OCI-LY7 (cell line): ENCODE measurements at regions not wholly inside any gene's neighbourhood (a gene's known extent, or its start where the extent isn't known, plus 50 kb on each side); places are given as distances from the start of the nearest gene placed in this dataset.
"Not testable (repeated sequence)": the region's sequence is repeated elsewhere in the genome, so short reads cannot be mapped to it uniquely, and the experiment has no call there.

Experiments used
- BruUV-seq: library from RNA; stranded (reverse); fragments of 400-500 nt; replicated peaks from 2 replicates; lab custom pipeline; 2021; lab: Mats Ljungman, UMichigan
- CTCF ChIA-PET: fragments of 300-600 bp; sonication (Branson Sonifier 250); formaldehyde crosslinking; loops from one replicate; lab custom pipeline; 2022; ENCODE audit warnings: antibody characterized with exemption; ENCODE audit not compliant: unreplicated experiment; lab: Charles Lee
- POLR2A ChIA-PET: fragments of 300-600 bp; sonication (Branson Sonifier 250); formaldehyde crosslinking; loops from one replicate; lab custom pipeline; 2022; ENCODE audit warnings: antibody characterized with exemption; lab: Charles Lee
- DNase-seq: peaks from one replicate; pipeline ENCODE4 v3.0.0-alpha.2; 2015; ENCODE audit warnings: low spot score
- H2AFZ ChIP-seq: fragments of 200-600 bp; sonication (generic), shearing (Covaris generic); 2 replicates; pipeline ENCODE4 v1.6.1; 2014; ENCODE audit warnings: mild to moderate bottlenecking, antibody characterized with exemption, low read length, moderate library complexity
- H3K27ac ChIP-seq: fragments of 200-600 bp; sonication (generic); 2 replicates; pipeline ENCODE4 v1.5.1; 2014; ENCODE audit warnings: mixed run types, low read depth, mild to moderate bottlenecking, moderate library complexity, low read length, inconsistent platforms; ENCODE audit not compliant: poor library complexity, severe bottlenecking
- H3K36me3 ChIP-seq: fragments of 200-600 bp; sonication (generic); 2 replicates; pipeline ENCODE4 v1.6.1; 2014; ENCODE audit warnings: mild to moderate bottlenecking, antibody characterized with exemption, low read length, moderate library complexity, mixed read lengths; ENCODE audit not compliant: insufficient read depth
- H3K4me1 ChIP-seq: fragments of 200-600 bp; sonication (generic); 2 replicates; pipeline ENCODE4 v1.5.1; 2014; ENCODE audit warnings: mild to moderate bottlenecking, low read length; ENCODE audit not compliant: insufficient read depth, poor library complexity, severe bottlenecking
- H3K4me2 ChIP-seq: fragments of 200-600 bp; sonication (generic); 2 replicates; pipeline ENCODE4 v1.6.1; 2014; ENCODE audit warnings: mild to moderate bottlenecking, low read length
- H3K4me3 ChIP-seq: fragments of 200-600 bp; sonication (generic); 2 replicates; pipeline ENCODE4 v1.5.1; 2014; ENCODE audit warnings: mild to moderate bottlenecking, low read depth, low read length; ENCODE audit not compliant: poor library complexity, severe bottlenecking
- H3K79me2 ChIP-seq: fragments of 200-600 bp; sonication (generic); 2 replicates; pipeline ENCODE4 v1.6.1; 2016; ENCODE audit warnings: low read depth, mild to moderate bottlenecking, low read length, moderate library complexity, mixed read lengths; ENCODE audit not compliant: insufficient read depth
- H3K9me2 ChIP-seq: fragments of 200-600 bp; sonication (generic); 2 replicates; pipeline ENCODE4 v1.6.1; 2016; ENCODE audit warnings: mild to moderate bottlenecking, low read length, mixed read lengths; ENCODE audit not compliant: insufficient read depth
- H3K9me3 ChIP-seq: fragments of 200-600 bp; sonication (generic); 2 replicates; pipeline ENCODE4 v1.6.1; 2014; ENCODE audit warnings: mild to moderate bottlenecking, mixed run types, low read length, mixed read lengths
- H4K20me1 ChIP-seq: fragments of 200-600 bp; sonication (generic); 2 replicates; pipeline ENCODE4 v1.6.1; 2014; ENCODE audit warnings: mild to moderate bottlenecking, antibody characterized with exemption, low read length, moderate library complexity, mixed read lengths; ENCODE audit not compliant: insufficient read depth
- EZH2phosphoT487 ChIP-seq: fragments of 200-600 bp; sonication (generic); IDR thresholded peaks from 2 replicates; pipeline ENCODE4 v1.6.1; 2018; ENCODE audit warnings: low read depth, borderline replicate concordance, mild to moderate bottlenecking, mixed run types, antibody characterized with exemption, low read length, moderate library complexity, mixed read lengths
- intact Hi-C: fragments of 100-400 bp; cut with micrococcal nuclease; formaldehyde crosslinking; loops from one replicate; pipeline ENCODE4 v1.10.0; 2022; ENCODE audit not compliant: unreplicated experiment
- TF ChIP-seq, protein P1 (sequence below): fragments of 200-600 bp; sonication (generic); conservative IDR thresholded peaks from 2 replicates; pipeline ENCODE4 v1.5.1; 2014; ENCODE audit warnings: mild to moderate bottlenecking, antibody characterized with exemption, low read length, moderate library complexity, mixed read lengths

- POLR2A ChIA-PET, result interaction anchor here (0.8 to 0.9 kb wide), 2 partner anchors 10 to 12 kb away, joined by 4 read pairs; no protein-coding TSS in a partner anchor
- H3K4me2 ChIP-seq, H3K36me3 ChIP-seq, CTCF ChIA-PET, intact Hi-C loops, H3K4me1 ChIP-seq, H3K79me2 ChIP-seq, H4K20me1 ChIP-seq, H3K4me3 ChIP-seq, H3K9me2 ChIP-seq, DNase-seq, H3K9me3 ChIP-seq, H2AFZ ChIP-seq, H3K27ac ChIP-seq, BruUV-seq: not testable (repeated sequence)
Observed at GRCh38 chr2:55124682-55125081, 74.4 kb upstream of the RTN4 start.

DNA sequence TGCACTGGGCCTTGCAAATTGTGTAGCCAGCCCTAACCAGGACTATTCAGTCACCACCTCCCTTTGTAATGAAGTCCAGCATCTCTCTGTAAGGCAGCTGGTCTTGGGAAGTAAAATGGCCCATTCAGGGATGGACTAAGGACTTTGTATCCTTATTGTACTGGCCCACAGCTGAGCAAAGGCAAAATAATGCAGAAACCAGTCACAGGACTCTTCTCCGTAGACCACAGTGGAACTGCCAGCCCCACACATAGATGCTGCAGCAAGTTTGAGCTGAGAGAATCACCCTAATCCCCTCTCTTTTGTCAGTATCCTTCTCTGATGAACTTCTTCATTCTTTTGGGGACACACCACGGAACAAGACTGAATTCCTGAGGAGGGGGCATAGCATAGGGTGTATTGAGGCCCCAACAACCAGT is 73.6 kb upstream of the RTN4 start:
- no peak overlapping the region for H3K4me3 ChIP-seq
- no peak overlapping the region for H3K27ac ChIP-seq
- intact Hi-C loops, result no loop called here
- no peaks in the 10 kb centered on the region for H3K9me3 ChIP-seq
- no peaks in the 10 kb centered on the region for H3K79me2 ChIP-seq
- no peaks in the 10 kb centered on the region for H3K36me3 ChIP-seq
- no peak overlapping the region for H3K4me2 ChIP-seq
- BruUV-seq, result no TSS peak
- TF ChIP-seq, protein P1, sequence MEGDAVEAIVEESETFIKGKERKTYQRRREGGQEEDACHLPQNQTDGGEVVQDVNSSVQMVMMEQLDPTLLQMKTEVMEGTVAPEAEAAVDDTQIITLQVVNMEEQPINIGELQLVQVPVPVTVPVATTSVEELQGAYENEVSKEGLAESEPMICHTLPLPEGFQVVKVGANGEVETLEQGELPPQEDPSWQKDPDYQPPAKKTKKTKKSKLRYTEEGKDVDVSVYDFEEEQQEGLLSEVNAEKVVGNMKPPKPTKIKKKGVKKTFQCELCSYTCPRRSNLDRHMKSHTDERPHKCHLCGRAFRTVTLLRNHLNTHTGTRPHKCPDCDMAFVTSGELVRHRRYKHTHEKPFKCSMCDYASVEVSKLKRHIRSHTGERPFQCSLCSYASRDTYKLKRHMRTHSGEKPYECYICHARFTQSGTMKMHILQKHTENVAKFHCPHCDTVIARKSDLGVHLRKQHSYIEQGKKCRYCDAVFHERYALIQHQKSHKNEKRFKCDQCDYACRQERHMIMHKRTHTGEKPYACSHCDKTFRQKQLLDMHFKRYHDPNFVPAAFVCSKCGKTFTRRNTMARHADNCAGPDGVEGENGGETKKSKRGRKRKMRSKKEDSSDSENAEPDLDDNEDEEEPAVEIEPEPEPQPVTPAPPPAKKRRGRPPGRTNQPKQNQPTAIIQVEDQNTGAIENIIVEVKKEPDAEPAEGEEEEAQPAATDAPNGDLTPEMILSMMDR, result no peak
- TF ChIP-seq EZH2phosphoT487, result no peak
- ChIA-PET POLR2A (interaction anchor here (0.8 kb wide), 1 partner anchor 10 kb away, joined by 4 read pairs; no protein-coding TSS in a partner anchor), CTCF (no interaction called here)
- H4K20me1 ChIP-seq, result no peaks in the 10 kb centered on the region
- no peak for DNase-seq
- H2AFZ ChIP-seq, result no peak overlapping the region
- no peaks in the 10 kb centered on the region for H3K9me2 ChIP-seq
- H3K4me1 ChIP-seq, result peaks cover 6% of the 10 kb centered on the region

- no peaks in the 10 kb centered on the region for H3K36me3 ChIP-seq
- ChIA-PET POLR2A (interaction anchor here (0.6 to 2.5 kb wide), 9 partner anchors 8 to 103 kb away, joined by 3 to 8 read pairs (median 3); no protein-coding TSS in a partner anchor), CTCF (no interaction called here)
- no peaks in the 10 kb centered on the region for H3K9me3 ChIP-seq
- H3K4me3 ChIP-seq, result no peak overlapping the region
- no peak overlapping the region for H3K27ac ChIP-seq
- TF ChIP-seq, protein P1, result no peak
- no peak for TF ChIP-seq EZH2phosphoT487
- no peaks in the 10 kb centered on the region for H4K20me1 ChIP-seq
- H3K4me1 ChIP-seq, result peaks cover 16% of the 10 kb centered on the region
- no peak for DNase-seq
- no TSS peak for BruUV-seq
- no peaks in the 10 kb centered on the region for H3K79me2 ChIP-seq
- intact Hi-C loops, result no loop called here
- no peak overlapping the region for H2AFZ ChIP-seq
- H3K9me2 ChIP-seq, result no peaks in the 10 kb centered on the region
- no peak overlapping the region for H3K4me2 ChIP-seq
Observed at GRCh38 chr2:55120634-55121359, 70.5 kb upstream of the RTN4 start.
